ENCODE measurements at regions not wholly inside any gene's neighbourhood (a gene's known extent, or its start where the extent isn't known, plus 50 kb on each side); places are given as distances from the start of the nearest gene placed in this dataset.

GRCh38 chr14:71498212-71498611, 434.0 kb upstream of the RGS6 start:
- no peak for DNase-seq (ENCODE audit: low spot score)

GRCh38 chr14:71499018-71499417, 433.2 kb upstream of the RGS6 start:
- DNase-seq (ENCODE audit: low spot score): no peak

- DNase-seq (ENCODE audit: low spot score): no peak
Observed at GRCh38 chr14:71507681-71508080, 424.5 kb upstream of the RGS6 start.

- DNase-seq (ENCODE audit: low spot score): no peak
Observed at GRCh38 chr14:71508901-71509300, 423.3 kb upstream of the RGS6 start.

- no peak for DNase-seq (ENCODE audit: low spot score)
Observed at GRCh38 chr14:71511152-71511551, 421.1 kb upstream of the RGS6 start.

- no peak for DNase-seq (ENCODE audit: low spot score)
Observed at GRCh38 chr14:71514941-71515919, 417.0 kb upstream of the RGS6 start.

GRCh38 chr14:71521238-71522135, 410.7 kb upstream of the RGS6 start:
- no peak for DNase-seq (ENCODE audit: low spot score)

GRCh38 chr14:71523630-71524319, 408.5 kb upstream of the RGS6 start:
- DNase-seq (ENCODE audit: low spot score): no peak

GRCh38 chr14:71524320-71524982, 407.8 kb upstream of the RGS6 start:
- no peak for DNase-seq (ENCODE audit: low spot score)

GRCh38 chr14:71525663-71526221, 406.5 kb upstream of the RGS6 start:
- no peak for DNase-seq (ENCODE audit: low spot score)

- DNase-seq (ENCODE audit: low spot score): no peak
Observed at GRCh38 chr14:71526388-71526787, 405.8 kb upstream of the RGS6 start.

GRCh38 chr14:71527838-71528237, 404.4 kb upstream of the RGS6 start:
- DNase-seq (ENCODE audit: low spot score): no peak

- DNase-seq (ENCODE audit: low spot score): no peak
Observed at GRCh38 chr14:71529848-71530247, 402.4 kb upstream of the RGS6 start.

- no peak for DNase-seq (ENCODE audit: low spot score)
Observed at GRCh38 chr14:71532344-71532743, 399.9 kb upstream of the RGS6 start.

GRCh38 chr14:71532790-71533189, 399.4 kb upstream of the RGS6 start:
- no peak for DNase-seq (ENCODE audit: low spot score)

GRCh38 chr14:71533390-71533789, 398.8 kb upstream of the RGS6 start:
- DNase-seq (ENCODE audit: low spot score): no peak

- DNase-seq (ENCODE audit: low spot score): no peak
Observed at GRCh38 chr14:71533800-71534199, 398.4 kb upstream of the RGS6 start.

GRCh38 chr14:71534506-71534905, 397.7 kb upstream of the RGS6 start:
- DNase-seq (ENCODE audit: low spot score): no peak

GRCh38 chr14:71536015-71536740, 396.1 kb upstream of the RGS6 start:
- no peak for DNase-seq (ENCODE audit: low spot score)

Measured in ureter (tissue), 1 donor.